Kidney (tissue), 13 donors: ENCODE measurements at regions not wholly inside any gene's neighbourhood (a gene's known extent, or its start where the extent isn't known, plus 50 kb on each side); places are given as distances from the start of the nearest gene placed in this dataset.

ENCODE experiments used
- DNase-seq, 5 donors: peaks; one replicate each; pipeline ENCODE4 v3.0.0-alpha.2; 2013 to 2020
- FAIRE-seq: peaks from 2 replicates; lab custom pipeline; 2012; peaks lifted over from hg19 to GRCh38; lab: Jason Lieb, UNC
- H3K27ac ChIP-seq, 2 donors: one replicate each; pipeline ENCODE4 v1.7.0; 2013; ENCODE audit warnings: low read depth in 2 of 2, low read length in 2 of 2, inconsistent platforms in 1 of 2
- H3K27me3 ChIP-seq: one replicate; pipeline ENCODE4 v1.7.1; 2013; ENCODE audit warnings: low read length, inconsistent platforms; ENCODE audit not compliant: control insufficient read depth, insufficient read depth
- H3K36me3 ChIP-seq, 3 donors: one replicate each; pipeline versions ENCODE4 v1.7.0 to v1.7.1; 2013; ENCODE audit warnings: low read length in 3 of 3, control low read depth in 1 of 3, inconsistent platforms in 1 of 3; ENCODE audit not compliant: insufficient read depth in 3 of 3, control insufficient read depth in 2 of 3
- H3K4me1 ChIP-seq, 3 donors: one replicate each; pipeline versions ENCODE4 v1.7.0 to v1.7.1; 2013; ENCODE audit warnings: low read length in 3 of 3, inconsistent platforms in 1 of 3, low read depth in 1 of 3; ENCODE audit not compliant: control insufficient read depth in 2 of 3, insufficient read depth in 2 of 3
- H3K4me3 ChIP-seq, 3 donors: one replicate each; pipeline versions ENCODE4 v1.7.0 to v1.8.1; 2013; ENCODE audit warnings: low read length in 3 of 3, control low read depth in 1 of 3, inconsistent platforms in 1 of 3
- H3K9ac ChIP-seq, 3 donors: one replicate each; pipeline versions ENCODE4 v1.7.0 to v1.7.1; 2013; ENCODE audit warnings: low read length in 3 of 3, control low read depth in 1 of 3, inconsistent platforms in 1 of 3
- H3K9me3 ChIP-seq, 3 donors: one replicate each; pipeline versions ENCODE4 v1.7.0 to v1.7.1; 2013; ENCODE audit warnings: low read length in 3 of 3, control low read depth in 1 of 3, inconsistent platforms in 1 of 3; ENCODE audit not compliant: control insufficient read depth in 2 of 3, insufficient read depth in 1 of 3
- intact Hi-C: fragments of 100-400 bp; cut with DNase I; formaldehyde crosslinking; loops from one replicate; pipeline ENCODE4 v1.11.1; 2022
- TF ChIP-seq, protein P1 (sequence below): IDR thresholded peaks from 3 replicates; pipeline ENCODE4 v1.5.1; 2012; ENCODE audit warnings: mild to moderate bottlenecking, moderate library complexity, borderline replicate concordance; ENCODE audit not compliant: insufficient read depth; ENCODE audit errors: extremely low read depth
- donor health status: control.
- donor health status: control.
- donor health status: control.
- donor health status: control.
- donor health status: control.
- donor health status: DM: yes; HTN: yes; CAD: no.
- donor health status: Normal renal cell carcinoma (clear cell type).

DNA sequence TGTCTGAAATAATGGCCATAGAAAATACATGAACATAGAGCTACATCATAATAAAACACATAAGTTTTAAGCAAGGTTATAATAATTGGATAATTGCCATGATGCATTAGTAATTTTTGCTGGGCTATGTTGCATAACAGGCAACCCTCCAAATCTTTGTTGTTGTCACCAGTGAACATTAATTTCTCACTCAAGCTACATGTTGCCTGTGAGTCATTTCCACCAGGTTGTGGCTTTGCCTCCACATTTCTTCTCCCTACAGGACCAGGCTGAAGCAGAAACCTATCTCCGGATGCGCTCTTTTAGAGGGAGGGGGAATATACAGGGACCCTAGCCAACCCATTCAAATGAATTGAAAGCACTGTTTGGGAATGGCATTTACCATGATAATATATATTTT, 347.7 kb downstream of the GABRG1 start:
- TF ChIP-seq, protein P1, sequence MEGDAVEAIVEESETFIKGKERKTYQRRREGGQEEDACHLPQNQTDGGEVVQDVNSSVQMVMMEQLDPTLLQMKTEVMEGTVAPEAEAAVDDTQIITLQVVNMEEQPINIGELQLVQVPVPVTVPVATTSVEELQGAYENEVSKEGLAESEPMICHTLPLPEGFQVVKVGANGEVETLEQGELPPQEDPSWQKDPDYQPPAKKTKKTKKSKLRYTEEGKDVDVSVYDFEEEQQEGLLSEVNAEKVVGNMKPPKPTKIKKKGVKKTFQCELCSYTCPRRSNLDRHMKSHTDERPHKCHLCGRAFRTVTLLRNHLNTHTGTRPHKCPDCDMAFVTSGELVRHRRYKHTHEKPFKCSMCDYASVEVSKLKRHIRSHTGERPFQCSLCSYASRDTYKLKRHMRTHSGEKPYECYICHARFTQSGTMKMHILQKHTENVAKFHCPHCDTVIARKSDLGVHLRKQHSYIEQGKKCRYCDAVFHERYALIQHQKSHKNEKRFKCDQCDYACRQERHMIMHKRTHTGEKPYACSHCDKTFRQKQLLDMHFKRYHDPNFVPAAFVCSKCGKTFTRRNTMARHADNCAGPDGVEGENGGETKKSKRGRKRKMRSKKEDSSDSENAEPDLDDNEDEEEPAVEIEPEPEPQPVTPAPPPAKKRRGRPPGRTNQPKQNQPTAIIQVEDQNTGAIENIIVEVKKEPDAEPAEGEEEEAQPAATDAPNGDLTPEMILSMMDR = no peak
- Histone ChIP-seq H3K4me1 (no peaks in the 10 kb centered on the region), H3K27ac (no peak overlapping the region), H3K9ac (no peak overlapping the region), H3K4me3 (no peak overlapping the region), H3K27me3 (no peaks in the 10 kb centered on the region), H3K9me3 (no peaks in the 10 kb centered on the region), H3K36me3 (no peaks in the 10 kb centered on the region)
- FAIRE-seq (no peak), DNase-seq (no peak)
- intact Hi-C loops = no loop called here

DNA sequence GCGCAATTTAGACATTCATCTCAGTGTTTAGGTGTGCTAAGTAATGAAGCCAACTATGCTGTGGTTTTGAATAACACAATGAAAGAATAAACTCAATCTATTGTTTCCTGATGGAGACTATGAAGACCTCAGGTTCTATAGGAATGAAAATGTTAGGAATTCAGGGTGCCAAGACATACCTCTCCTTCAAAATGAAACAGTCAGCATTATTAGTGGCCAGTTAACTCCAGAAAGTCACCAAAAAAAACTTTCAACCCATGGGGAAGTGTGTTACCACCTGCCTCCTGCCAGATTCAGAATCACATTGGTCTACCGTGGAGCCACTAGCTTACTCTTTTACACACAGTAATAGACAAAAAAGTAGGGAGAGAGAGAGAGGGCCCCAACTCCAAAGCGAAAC, 352.9 kb downstream of the GABRG1 start:
- H3K9me3 ChIP-seq = no peaks in the 10 kb centered on the region
- no peaks in the 10 kb centered on the region for H3K36me3 ChIP-seq
- H3K27me3 ChIP-seq = no peaks in the 10 kb centered on the region
- FAIRE-seq (no peak), DNase-seq (no peak)
- H3K4me3 ChIP-seq = no peak overlapping the region
- no peak overlapping the region for H3K9ac ChIP-seq
- TF ChIP-seq, protein P1 = no peak
- H3K27ac ChIP-seq = no peak overlapping the region
- intact Hi-C loops = no loop called here
- no peaks in the 10 kb centered on the region for H3K4me1 ChIP-seq

DNA sequence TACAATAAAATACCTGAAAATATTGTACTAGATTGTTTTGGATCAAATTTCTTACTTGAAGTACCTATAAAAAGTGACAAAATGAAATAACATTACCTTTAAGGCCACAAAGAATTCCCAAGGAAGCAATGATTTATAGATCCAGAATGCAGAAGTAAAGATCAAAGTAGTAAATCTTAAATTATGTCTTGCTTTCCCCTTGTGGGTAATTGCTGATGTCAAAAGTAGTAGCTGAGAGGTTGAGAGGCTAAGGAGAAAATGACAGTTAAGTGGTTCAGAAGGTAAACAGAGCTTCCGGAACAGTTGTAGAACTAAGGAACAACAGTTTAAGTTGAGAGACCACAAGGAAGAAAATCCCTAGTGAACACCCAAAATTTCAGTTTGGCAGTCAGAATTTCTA, 358.3 kb downstream of the GABRG1 start:
- intact Hi-C loops = no loop called here
- H3K4me1 ChIP-seq = no peaks in the 10 kb centered on the region
- no peak overlapping the region for H3K9ac ChIP-seq
- no peaks in the 10 kb centered on the region for H3K9me3 ChIP-seq
- H3K36me3 ChIP-seq = no peaks in the 10 kb centered on the region
- TF ChIP-seq, protein P1 = no peak
- H3K27me3 ChIP-seq = no peaks in the 10 kb centered on the region
- DNase-seq = peak in 1 of 5 donors; percentile 2
- no peak overlapping the region for H3K4me3 ChIP-seq
- FAIRE-seq = no peak
- no peak overlapping the region for H3K27ac ChIP-seq

DNA sequence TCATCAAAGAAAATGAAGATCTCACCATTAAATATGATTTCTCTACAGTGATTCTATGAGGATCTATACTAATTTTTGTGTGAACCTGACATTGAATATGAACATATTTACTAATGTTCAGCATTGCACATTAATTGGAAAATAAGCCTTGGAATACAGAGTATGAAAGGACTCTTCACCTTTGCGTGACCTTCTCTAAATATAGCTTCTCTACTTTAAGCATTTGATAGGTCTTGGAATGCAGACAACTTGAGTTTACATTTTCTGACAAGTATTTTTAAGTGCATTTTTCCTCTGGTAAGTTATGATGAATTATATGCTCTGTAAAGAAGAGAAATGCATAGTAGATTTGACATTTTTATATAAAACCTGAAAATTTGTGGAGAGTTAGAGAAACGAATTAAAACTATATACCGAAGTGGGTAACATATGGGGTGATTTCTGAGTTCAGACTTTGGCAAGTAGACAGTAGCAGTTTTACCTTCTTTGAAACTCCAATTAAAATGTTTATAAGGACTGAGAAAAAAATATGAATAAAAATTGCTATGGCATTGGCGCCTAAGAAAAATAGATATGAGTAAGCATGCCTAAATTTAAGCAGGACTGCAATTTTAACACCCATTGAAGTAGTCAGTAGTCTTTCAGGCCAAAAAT, 371.9 kb downstream of the GABRG1 start:
- no peaks in the 10 kb centered on the region for H3K27me3 ChIP-seq
- intact Hi-C loops = no loop called here
- H3K27ac ChIP-seq = no peak overlapping the region
- no peak overlapping the region for H3K4me3 ChIP-seq
- no peak for FAIRE-seq
- no peak for DNase-seq
- no peaks in the 10 kb centered on the region for H3K36me3 ChIP-seq
- no peaks in the 10 kb centered on the region for H3K9me3 ChIP-seq
- TF ChIP-seq, protein P1 = no peak
- no peak overlapping the region for H3K9ac ChIP-seq
- no peaks in the 10 kb centered on the region for H3K4me1 ChIP-seq
